ENCODE measurements at regions not wholly inside any gene's neighbourhood (a gene's known extent, or its start where the extent isn't known, plus 50 kb on each side); places are given as distances from the start of the nearest gene placed in this dataset.

DNA sequence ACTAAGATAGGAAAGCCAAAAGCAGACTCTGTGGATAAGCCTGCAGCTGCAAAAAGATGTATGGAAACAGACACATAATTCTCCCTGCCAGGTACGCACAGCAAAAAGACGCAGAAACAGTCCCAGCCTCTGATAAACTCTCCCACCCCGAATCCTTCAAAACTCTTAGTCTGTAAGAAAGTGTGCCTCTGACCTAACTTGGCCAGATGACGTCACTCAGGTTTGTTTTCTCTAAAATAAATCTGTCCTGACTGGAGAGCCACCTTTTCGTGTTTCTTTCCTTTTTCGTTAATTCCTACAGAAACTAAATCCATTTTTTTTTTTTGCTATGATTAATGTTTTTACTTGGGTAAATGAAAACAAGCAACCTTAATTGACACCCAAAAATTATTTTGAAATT, 793.8 kb downstream of the SORCS1 start:
- TF ChIP-seq EZH2 (IDR thresholded peaks at IDR 0.05; ENCODE audit: low read length), result no peak
- TF ChIP-seq, protein P1, sequence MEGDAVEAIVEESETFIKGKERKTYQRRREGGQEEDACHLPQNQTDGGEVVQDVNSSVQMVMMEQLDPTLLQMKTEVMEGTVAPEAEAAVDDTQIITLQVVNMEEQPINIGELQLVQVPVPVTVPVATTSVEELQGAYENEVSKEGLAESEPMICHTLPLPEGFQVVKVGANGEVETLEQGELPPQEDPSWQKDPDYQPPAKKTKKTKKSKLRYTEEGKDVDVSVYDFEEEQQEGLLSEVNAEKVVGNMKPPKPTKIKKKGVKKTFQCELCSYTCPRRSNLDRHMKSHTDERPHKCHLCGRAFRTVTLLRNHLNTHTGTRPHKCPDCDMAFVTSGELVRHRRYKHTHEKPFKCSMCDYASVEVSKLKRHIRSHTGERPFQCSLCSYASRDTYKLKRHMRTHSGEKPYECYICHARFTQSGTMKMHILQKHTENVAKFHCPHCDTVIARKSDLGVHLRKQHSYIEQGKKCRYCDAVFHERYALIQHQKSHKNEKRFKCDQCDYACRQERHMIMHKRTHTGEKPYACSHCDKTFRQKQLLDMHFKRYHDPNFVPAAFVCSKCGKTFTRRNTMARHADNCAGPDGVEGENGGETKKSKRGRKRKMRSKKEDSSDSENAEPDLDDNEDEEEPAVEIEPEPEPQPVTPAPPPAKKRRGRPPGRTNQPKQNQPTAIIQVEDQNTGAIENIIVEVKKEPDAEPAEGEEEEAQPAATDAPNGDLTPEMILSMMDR (optimal IDR thresholded peaks at IDR 0.05 in 1 of 3, IDR thresholded peaks at IDR 0.05 in 1 of 3, conservative IDR thresholded peaks at IDR 0.05 in 1 of 3; ENCODE audit: extremely low read depth in 1 of 3, insufficient read depth in 2 of 3, low read length in 3 of 3), result no peak

Measured in keratinocyte (primary cell).